H9 (cell line): ENCODE measurements at regions not wholly inside any gene's neighbourhood (a gene's known extent, or its start where the extent isn't known, plus 50 kb on each side); places are given as distances from the start of the nearest gene placed in this dataset.

ENCODE experiments used
- DNase-seq: peaks from one replicate; pipeline ENCODE4 v3.0.0-alpha.2; 2017
- H2AFZ ChIP-seq: one replicate; pipeline ENCODE4 v1.6.1; 2013; ENCODE audit warnings: mild to moderate bottlenecking, low read length, control low read depth, moderate library complexity
- H2AK5ac ChIP-seq: 2 replicates; pipeline ENCODE4 v1.6.1; 2013; ENCODE audit warnings: low read length, control low read depth, mixed read lengths; ENCODE audit not compliant: insufficient read length
- H2BK120ac ChIP-seq: one replicate; pipeline ENCODE4 v1.6.1; 2013; ENCODE audit warnings: low read depth, mild to moderate bottlenecking, low read length, control low read depth, inconsistent platforms; ENCODE audit not compliant: poor library complexity, severe bottlenecking
- H2BK12ac ChIP-seq: 2 replicates; pipeline ENCODE4 v1.6.1; 2013; ENCODE audit warnings: low read length, control low read depth, mixed read lengths, low read depth; ENCODE audit not compliant: insufficient read length
- H2BK15ac ChIP-seq: 2 replicates; pipeline ENCODE4 v1.6.1; 2013; ENCODE audit warnings: low read depth, low read length, control low read depth
- H2BK20ac ChIP-seq: one replicate; pipeline ENCODE4 v1.6.1; 2013; ENCODE audit warnings: low read depth, mild to moderate bottlenecking, low read length, control low read depth, inconsistent platforms; ENCODE audit not compliant: poor library complexity, severe bottlenecking
- H2BK5ac ChIP-seq: 2 replicates; pipeline ENCODE4 v1.6.1; 2013; ENCODE audit warnings: low read length, control low read depth, mixed read lengths; ENCODE audit not compliant: insufficient read length
- H3K14ac ChIP-seq: 2 replicates; pipeline ENCODE4 v1.6.1; 2013; ENCODE audit warnings: low read length, control low read depth; ENCODE audit not compliant: insufficient read depth
- H3K18ac ChIP-seq: 2 replicates; pipeline ENCODE4 v1.6.1; 2013; ENCODE audit warnings: low read depth, mild to moderate bottlenecking, mixed read lengths, low read length, control low read depth; ENCODE audit not compliant: insufficient read length
- H3K23ac ChIP-seq: 2 replicates; pipeline ENCODE4 v1.6.1; 2013; ENCODE audit warnings: low read length, control low read depth, mixed read lengths, low read depth; ENCODE audit not compliant: insufficient read length
- H3K23me2 ChIP-seq: 2 replicates; pipeline ENCODE4 v1.6.1; 2013; ENCODE audit warnings: low read depth, mild to moderate bottlenecking, mixed read lengths, low read length, control low read depth; ENCODE audit not compliant: insufficient read length, poor library complexity, severe bottlenecking
- H3K27ac ChIP-seq: 2 replicates; pipeline ENCODE4 v1.5.1; 2013; ENCODE audit warnings: low read length, control low read depth, mixed read lengths, low read depth; ENCODE audit not compliant: insufficient read length
- H3K27me3 ChIP-seq: 2 replicates; pipeline ENCODE4 v1.6.1; 2013; ENCODE audit warnings: low read length, control low read depth, inconsistent platforms; ENCODE audit not compliant: insufficient read depth
- H3K4ac ChIP-seq: 2 replicates; pipeline ENCODE4 v1.6.1; 2013; ENCODE audit warnings: low read depth, mild to moderate bottlenecking, control low read depth, inconsistent platforms, low read length, moderate library complexity
- H3K4me1 ChIP-seq: 2 replicates; pipeline ENCODE4 v1.6.1; 2013; ENCODE audit warnings: low read length, control low read depth, inconsistent platforms; ENCODE audit not compliant: insufficient read depth
- H3K4me2 ChIP-seq: 2 replicates; pipeline ENCODE4 v1.6.1; 2013; ENCODE audit warnings: low read length, control low read depth, mixed read lengths; ENCODE audit not compliant: insufficient read length, insufficient read depth
- H3K56ac ChIP-seq: 2 replicates; pipeline ENCODE4 v1.6.1; 2013; ENCODE audit warnings: low read depth, mild to moderate bottlenecking, mixed read lengths, low read length, control low read depth; ENCODE audit not compliant: insufficient read length
- H3K79me1 ChIP-seq: 2 replicates; pipeline ENCODE4 v1.6.1; 2013; ENCODE audit warnings: low read depth, mild to moderate bottlenecking, moderate library complexity, low read length, control low read depth, inconsistent platforms; ENCODE audit not compliant: insufficient read depth, poor library complexity, severe bottlenecking
- H3K79me2 ChIP-seq: 2 replicates; pipeline ENCODE4 v1.6.1; 2013; ENCODE audit warnings: low read length, control low read depth, inconsistent platforms; ENCODE audit not compliant: insufficient read depth
- H3K9ac ChIP-seq: 2 replicates; pipeline ENCODE4 v1.6.1; 2013; ENCODE audit warnings: low read length, control low read depth, mixed read lengths; ENCODE audit not compliant: insufficient read length; ENCODE audit errors: extremely low read depth
- H3K9me3 ChIP-seq: one replicate; pipeline ENCODE4 v1.6.1; 2013; ENCODE audit warnings: low read depth, low read length, inconsistent platforms; ENCODE audit not compliant: control insufficient read depth
- H3T11ph ChIP-seq: one replicate; pipeline ENCODE4 v1.6.1; 2013; ENCODE audit warnings: mild to moderate bottlenecking, low read length, control low read depth, inconsistent platforms
- H4K20me1 ChIP-seq: one replicate; pipeline ENCODE4 v1.6.1; 2013; ENCODE audit not compliant: control insufficient read depth, insufficient read length, insufficient read depth
- H4K5ac ChIP-seq: 2 replicates; pipeline ENCODE4 v1.6.1; 2013; ENCODE audit warnings: low read depth, mild to moderate bottlenecking, mixed read lengths, low read length, control low read depth; ENCODE audit not compliant: insufficient read length
- H4K8ac ChIP-seq: replicated peaks from 2 replicates; pipeline ENCODE4 v1.6.1; 2013; ENCODE audit warnings: low read length, control low read depth, mixed read lengths, low read depth; ENCODE audit not compliant: insufficient read length
- H4K91ac ChIP-seq: 2 replicates; pipeline ENCODE4 v1.6.1; 2013; ENCODE audit warnings: low read depth, mild to moderate bottlenecking, moderate library complexity, mixed read lengths, low read length, control low read depth; ENCODE audit not compliant: insufficient read length
- H3K27ac Mint-ChIP-seq, 3 experiments: 2 replicates in 2 of 3; 3 replicates in 1 of 3; pipeline ENCODE4 v1.8.0; 2020 to 2021; ENCODE audit warnings: mixed read lengths in 3 of 3, mild to moderate bottlenecking in 1 of 3, moderate library complexity in 1 of 3
- H3K27me3 Mint-ChIP-seq: 2 replicates; pipeline ENCODE4 v1.8.0; 2021; ENCODE audit warnings: low read depth, mild to moderate bottlenecking, moderate library complexity, mixed read lengths
- H3K36me3 Mint-ChIP-seq, 3 experiments: 2 replicates in 2 of 3; 3 replicates in 1 of 3; pipeline ENCODE4 v1.8.0; 2020 to 2021; ENCODE audit warnings: low read depth in 3 of 3, mixed read lengths in 3 of 3; ENCODE audit not compliant: insufficient read depth in 1 of 3
- H3K4me1 Mint-ChIP-seq, 2 experiments: 2 replicates each; pipeline ENCODE4 v1.8.0; 2020; ENCODE audit warnings: mixed read lengths in 2 of 2
- H3K4me3 Mint-ChIP-seq, 2 experiments: 2 replicates in 1 of 2; 3 replicates in 1 of 2; pipeline ENCODE4 v1.8.0; 2020 to 2021; ENCODE audit warnings: mild to moderate bottlenecking in 2 of 2, mixed read lengths in 2 of 2, moderate library complexity in 1 of 2
- H3K9me3 Mint-ChIP-seq, 2 experiments: 2 replicates in 1 of 2; 3 replicates in 1 of 2; pipeline ENCODE4 v1.8.0; 2020; ENCODE audit warnings: mild to moderate bottlenecking in 2 of 2, mixed read lengths in 2 of 2, moderate library complexity in 1 of 2
- WGBS: extraction: QIAGEN DNeasy Blood & Tissue Kit; methylation state at CpG from one replicate; pipeline ENCODE4 v1.1.7; 2013; ENCODE audit warnings: missing lambda C conversion rate, low lambda C conversion rate, mixed read lengths; ENCODE audit not compliant: insufficient read length; ENCODE audit errors: extremely low coverage; 5-methylcytosine and 5-hydroxymethylcytosine counted together
- TF ChIP-seq, protein P1 (sequence below): fragments of 200-600 bp; sonication (generic); conservative IDR thresholded peaks from 3 replicates; pipeline ENCODE4 v1.8.0; 2021; ENCODE audit warnings: antibody characterized with exemption, mild to moderate bottlenecking

DNA sequence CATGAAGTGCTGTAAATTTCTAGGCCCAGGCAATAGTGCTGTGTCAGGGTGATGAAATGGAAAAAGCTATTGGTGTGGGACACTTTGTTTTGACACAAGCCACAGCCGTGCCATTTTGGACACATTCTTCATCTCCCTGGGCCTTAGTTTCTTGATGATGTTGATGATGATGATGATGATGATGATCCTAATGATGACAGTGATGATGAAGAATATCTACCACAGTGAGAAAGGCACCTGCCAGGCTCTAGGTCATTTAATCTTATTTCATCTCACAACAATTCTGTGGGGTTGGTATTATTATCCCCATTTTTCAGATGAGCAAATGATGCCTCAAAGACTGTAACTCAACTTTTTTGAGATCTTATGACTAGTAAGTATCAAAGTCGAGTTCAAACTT, 102.2 kb upstream of the STC2 start:
- H3K27me3 Mint-ChIP-seq = peaks cover 26% of the 10 kb centered on the region
- Histone ChIP-seq H3K79me2 (no peaks in the 10 kb centered on the region), H4K20me1 (no peaks in the 10 kb centered on the region), H2BK12ac (no peak overlapping the region), H2BK120ac (no peak overlapping the region), H2AFZ (no peak overlapping the region), H3K9ac (no peak overlapping the region), H2BK5ac (no peak overlapping the region), H3K9me3 (no peaks in the 10 kb centered on the region), H3K4me2 (no peak overlapping the region), H3K4ac (no peak overlapping the region), H3K56ac (no peak overlapping the region), H3K23me2 (no peaks in the 10 kb centered on the region), H4K5ac (no peak overlapping the region), H2AK5ac (no peak overlapping the region), H3K27me3 (no peaks in the 10 kb centered on the region), H2BK15ac (no peak overlapping the region), H3K23ac (no peak overlapping the region), H3K4me1 (no peaks in the 10 kb centered on the region), H4K8ac (no peak overlapping the region), H3T11ph (no peak overlapping the region), H2BK20ac (no peak overlapping the region), H4K91ac (no peak overlapping the region), H3K18ac (no peak overlapping the region), H3K79me1 (no peaks in the 10 kb centered on the region), H3K14ac (no peak overlapping the region), H3K27ac (no peak overlapping the region)
- no peaks in the 10 kb centered on the region for H3K9me3 Mint-ChIP-seq
- no CpG with 5 or more reads among the region's 2 CpGs for WGBS
- no peak overlapping the region for H3K27ac Mint-ChIP-seq
- H3K4me3 Mint-ChIP-seq = no peak overlapping the region
- TF ChIP-seq, protein P1, sequence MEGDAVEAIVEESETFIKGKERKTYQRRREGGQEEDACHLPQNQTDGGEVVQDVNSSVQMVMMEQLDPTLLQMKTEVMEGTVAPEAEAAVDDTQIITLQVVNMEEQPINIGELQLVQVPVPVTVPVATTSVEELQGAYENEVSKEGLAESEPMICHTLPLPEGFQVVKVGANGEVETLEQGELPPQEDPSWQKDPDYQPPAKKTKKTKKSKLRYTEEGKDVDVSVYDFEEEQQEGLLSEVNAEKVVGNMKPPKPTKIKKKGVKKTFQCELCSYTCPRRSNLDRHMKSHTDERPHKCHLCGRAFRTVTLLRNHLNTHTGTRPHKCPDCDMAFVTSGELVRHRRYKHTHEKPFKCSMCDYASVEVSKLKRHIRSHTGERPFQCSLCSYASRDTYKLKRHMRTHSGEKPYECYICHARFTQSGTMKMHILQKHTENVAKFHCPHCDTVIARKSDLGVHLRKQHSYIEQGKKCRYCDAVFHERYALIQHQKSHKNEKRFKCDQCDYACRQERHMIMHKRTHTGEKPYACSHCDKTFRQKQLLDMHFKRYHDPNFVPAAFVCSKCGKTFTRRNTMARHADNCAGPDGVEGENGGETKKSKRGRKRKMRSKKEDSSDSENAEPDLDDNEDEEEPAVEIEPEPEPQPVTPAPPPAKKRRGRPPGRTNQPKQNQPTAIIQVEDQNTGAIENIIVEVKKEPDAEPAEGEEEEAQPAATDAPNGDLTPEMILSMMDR = no peak
- no peaks in the 10 kb centered on the region for H3K36me3 Mint-ChIP-seq
- DNase-seq = no peak
- H3K4me1 Mint-ChIP-seq = peaks cover 0 to 1% of the 10 kb centered on the region in 2 experiments; a peak in 1 of 4 replicates
